NT2/D1 (cell line): ENCODE measurements at regions not wholly inside any gene's neighbourhood (a gene's known extent, or its start where the extent isn't known, plus 50 kb on each side); places are given as distances from the start of the nearest gene placed in this dataset.

Experiments
- DNase-seq: peaks from one replicate; pipeline ENCODE4 v3.0.0-alpha.2; 2011; ENCODE audit warnings: low read depth, low spot score
- H3K27me3 ChIP-seq: 2 replicates; pipeline ENCODE4 v1.6.0; 2011; ENCODE audit warnings: mild to moderate bottlenecking; ENCODE audit not compliant: insufficient read length, insufficient read depth
- H3K36me3 ChIP-seq: 2 replicates; pipeline ENCODE4 v1.6.1; 2011; ENCODE audit warnings: mild to moderate bottlenecking, low read length, mixed read lengths; ENCODE audit not compliant: insufficient read depth, insufficient read length
- H3K4me1 ChIP-seq: 2 replicates; pipeline ENCODE4 v1.5.1; 2011; ENCODE audit not compliant: insufficient read depth, insufficient read length
- H3K4me3 ChIP-seq: 2 replicates; pipeline ENCODE4 v1.5.1; 2011; ENCODE audit warnings: low read depth; ENCODE audit not compliant: insufficient read length
- H3K9ac ChIP-seq: 2 replicates; pipeline ENCODE4 v1.6.0; 2011; ENCODE audit warnings: low read depth; ENCODE audit not compliant: insufficient read length
- H3K9me3 ChIP-seq: 2 replicates; pipeline ENCODE4 v1.5.1; 2011; ENCODE audit warnings: mild to moderate bottlenecking, low read length; ENCODE audit not compliant: insufficient read depth
- SUZ12 ChIP-seq: IDR thresholded peaks from 2 replicates; pipeline ENCODE4 v1.6.1; 2011; ENCODE audit not compliant: insufficient read length, insufficient read depth; ENCODE audit errors: extremely low read depth
- YY1 ChIP-seq: IDR thresholded peaks from 2 replicates; pipeline ENCODE4 v1.6.1; 2011; ENCODE audit not compliant: insufficient read length, insufficient read depth
- ZNF274 ChIP-seq: IDR thresholded peaks from 2 replicates; pipeline ENCODE4 v1.6.1; 2011; ENCODE audit warnings: mild to moderate bottlenecking, low read depth, low read length

- Histone ChIP-seq H3K27me3 (no peaks in the 10 kb centered on the region), H3K4me3 (no peak overlapping the region), H3K4me1 (no peaks in the 10 kb centered on the region), H3K9me3 (peaks cover 8% of the 10 kb centered on the region; the same call in 1 of the 2 replicates), H3K9ac (no peak overlapping the region), H3K36me3 (no peaks in the 10 kb centered on the region)
- DNase-seq = no peak
- TF ChIP-seq ZNF274 (no peak), SUZ12 (no peak), YY1 (no peak)
These were observed 60.0 kb downstream of the NRN1 start for GRCh38 chr6:5946701-5947100.

GRCh38 chr6:5946181-5946580 lies 60.5 kb downstream of the NRN1 start:
- no peaks in the 10 kb centered on the region for H3K4me1 ChIP-seq
- no peak for TF ChIP-seq ZNF274
- TF ChIP-seq SUZ12 = no peak
- no peak for TF ChIP-seq YY1
- no peaks in the 10 kb centered on the region for H3K27me3 ChIP-seq
- H3K9me3 ChIP-seq = peaks cover 8% of the 10 kb centered on the region; the same call in 1 of the 2 replicates
- H3K36me3 ChIP-seq = no peaks in the 10 kb centered on the region
- no peak for DNase-seq
- no peak overlapping the region for H3K4me3 ChIP-seq
- no peak overlapping the region for H3K9ac ChIP-seq

GRCh38 chr6:5943591-5943990 lies 63.1 kb downstream of the NRN1 start:
- no peak for DNase-seq
- H3K9ac ChIP-seq = no peak overlapping the region
- H3K9me3 ChIP-seq = peaks cover 8% of the 10 kb centered on the region; the same call in 1 of the 2 replicates
- H3K36me3 ChIP-seq = no peaks in the 10 kb centered on the region
- TF ChIP-seq ZNF274 (no peak), YY1 (no peak), SUZ12 (no peak)
- no peaks in the 10 kb centered on the region for H3K4me1 ChIP-seq
- H3K27me3 ChIP-seq = no peaks in the 10 kb centered on the region
- no peak overlapping the region for H3K4me3 ChIP-seq

DNA sequence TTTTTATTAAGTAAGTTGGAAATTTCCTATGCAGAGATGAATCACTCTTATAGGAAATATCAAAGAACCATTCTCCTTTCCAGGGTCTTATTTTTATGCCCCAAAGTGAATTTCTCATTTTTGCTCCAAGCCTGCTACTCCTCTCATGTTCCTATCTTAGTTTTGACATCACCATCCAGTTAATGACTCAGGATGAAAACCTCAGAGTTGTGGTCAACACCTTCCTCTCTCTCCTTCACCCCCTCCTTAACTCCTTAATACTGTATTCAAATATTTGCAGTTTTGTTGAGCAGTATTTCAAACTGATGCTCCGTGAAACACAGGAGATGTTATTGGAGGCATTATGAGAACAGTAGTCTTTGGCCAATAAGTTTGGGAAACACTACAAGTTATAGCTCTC lies 64.1 kb downstream of the NRN1 start:
- Histone ChIP-seq H3K27me3 (no peaks in the 10 kb centered on the region), H3K36me3 (no peaks in the 10 kb centered on the region), H3K4me1 (peaks cover 3% of the 10 kb centered on the region), H3K9me3 (peaks cover 8% of the 10 kb centered on the region; the same call in 1 of the 2 replicates), H3K9ac (no peak overlapping the region), H3K4me3 (no peak overlapping the region)
- no peak for TF ChIP-seq SUZ12
- no peak for TF ChIP-seq YY1
- no peak for TF ChIP-seq ZNF274
- DNase-seq = no peak

- Histone ChIP-seq H3K4me1 (peaks cover 4% of the 10 kb centered on the region), H3K4me3 (no peak overlapping the region), H3K36me3 (no peaks in the 10 kb centered on the region), H3K27me3 (no peaks in the 10 kb centered on the region), H3K9me3 (peaks cover 8% of the 10 kb centered on the region; the same call in 1 of the 2 replicates), H3K9ac (no peak overlapping the region)
- no peak for TF ChIP-seq ZNF274
- TF ChIP-seq SUZ12 = no peak
- TF ChIP-seq YY1 = no peak
- no peak for DNase-seq
These were observed 65.5 kb downstream of the NRN1 start for GRCh38 chr6:5941188-5941587.

DNA sequence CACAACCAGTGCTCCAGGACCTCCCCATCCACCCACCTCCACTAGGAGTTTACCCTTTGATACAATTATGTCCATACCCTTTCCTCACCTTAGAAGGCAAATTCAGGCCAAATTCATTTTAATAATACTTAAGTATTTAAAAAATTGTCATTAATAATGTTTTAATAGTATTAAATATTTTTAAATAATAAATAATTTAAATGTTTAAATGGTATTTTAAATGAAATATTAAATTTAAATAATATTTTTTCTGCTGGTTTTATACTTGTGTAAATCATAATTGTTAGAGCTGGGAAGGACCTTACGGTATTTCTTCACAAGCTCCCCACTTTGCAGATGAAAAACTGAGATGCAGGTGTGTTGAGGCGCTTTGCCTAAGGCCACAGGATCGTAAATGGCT lies 67.8 kb downstream of the NRN1 start:
- no peak for TF ChIP-seq YY1
- no peak for TF ChIP-seq ZNF274
- TF ChIP-seq SUZ12 = no peak
- no peak overlapping the region for H3K4me3 ChIP-seq
- H3K27me3 ChIP-seq = no peaks in the 10 kb centered on the region
- H3K4me1 ChIP-seq = peaks cover 4% of the 10 kb centered on the region
- no peak overlapping the region for H3K9ac ChIP-seq
- H3K36me3 ChIP-seq = no peaks in the 10 kb centered on the region
- no peak for DNase-seq
- peaks cover 8% of the 10 kb centered on the region; the same call in 1 of the 2 replicates for H3K9me3 ChIP-seq

- H3K9me3 ChIP-seq = peaks cover 2% of the 10 kb centered on the region; the same call in 1 of the 2 replicates
- H3K9ac ChIP-seq = no peak overlapping the region
- DNase-seq = no peak
- H3K36me3 ChIP-seq = no peaks in the 10 kb centered on the region
- H3K27me3 ChIP-seq = no peaks in the 10 kb centered on the region
- no peak overlapping the region for H3K4me3 ChIP-seq
- TF ChIP-seq ZNF274 (no peak), YY1 (no peak), SUZ12 (no peak)
- peaks cover 4% of the 10 kb centered on the region for H3K4me1 ChIP-seq
These were observed 68.6 kb downstream of the NRN1 start for GRCh38 chr6:5937936-5938706.
